Ascending aorta (tissue), 2 donors: ENCODE measurements at regions not wholly inside any gene's neighbourhood (a gene's known extent, or its start where the extent isn't known, plus 50 kb on each side); places are given as distances from the start of the nearest gene placed in this dataset.

Experiments used
- DNase-seq, 2 donors: peaks; one replicate each; pipeline ENCODE4 v3.0.0-alpha.2; 2019; ENCODE audit warnings: low spot score in 2 of 2
- H3K27ac ChIP-seq, 2 donors: fragments of 200-600 bp; sonication (generic); one replicate each; pipeline ENCODE4 v1.5.1; 2016 to 2017; ENCODE audit warnings: mild to moderate bottlenecking in 1 of 2
- H3K27me3 ChIP-seq: fragments of 200-600 bp; sonication (generic); one replicate; pipeline ENCODE4 v1.5.1; 2017
- H3K36me3 ChIP-seq, 2 donors: fragments of 200-600 bp; sonication (generic); one replicate each; pipeline ENCODE4 v1.5.1; 2016
- H3K4me1 ChIP-seq, 2 donors: fragments of 200-600 bp; sonication (generic); one replicate each; pipeline ENCODE4 v1.5.1; 2016 to 2017; ENCODE audit warnings: mild to moderate bottlenecking in 1 of 2
- H3K4me3 ChIP-seq, 2 donors: fragments of 200-600 bp; sonication (generic); one replicate each; pipeline ENCODE4 v1.5.1; 2016 to 2017; ENCODE audit warnings: mild to moderate bottlenecking in 1 of 2
- H3K9me3 ChIP-seq, 2 donors: fragments of 200-600 bp; sonication (generic); one replicate each; pipeline ENCODE4 v1.5.1; 2016
- intact Hi-C: fragments of 100-400 bp; cut with DNase I; formaldehyde crosslinking; loops from one replicate; pipeline ENCODE4 v1.15.1; 2023
- TF ChIP-seq, protein P1 (sequence below), 3 experiments: fragments of 200-600 bp in 2 of 3; fragments of 450-650 bp in 1 of 3; sonication (generic) in 2 of 3; IDR thresholded peaks; one replicate each; pipeline ENCODE4 v1.5.1; 2016 to 2019; ENCODE audit warnings: antibody characterized with exemption in 3 of 3, mild to moderate bottlenecking in 1 of 3, moderate library complexity in 1 of 3

DNA sequence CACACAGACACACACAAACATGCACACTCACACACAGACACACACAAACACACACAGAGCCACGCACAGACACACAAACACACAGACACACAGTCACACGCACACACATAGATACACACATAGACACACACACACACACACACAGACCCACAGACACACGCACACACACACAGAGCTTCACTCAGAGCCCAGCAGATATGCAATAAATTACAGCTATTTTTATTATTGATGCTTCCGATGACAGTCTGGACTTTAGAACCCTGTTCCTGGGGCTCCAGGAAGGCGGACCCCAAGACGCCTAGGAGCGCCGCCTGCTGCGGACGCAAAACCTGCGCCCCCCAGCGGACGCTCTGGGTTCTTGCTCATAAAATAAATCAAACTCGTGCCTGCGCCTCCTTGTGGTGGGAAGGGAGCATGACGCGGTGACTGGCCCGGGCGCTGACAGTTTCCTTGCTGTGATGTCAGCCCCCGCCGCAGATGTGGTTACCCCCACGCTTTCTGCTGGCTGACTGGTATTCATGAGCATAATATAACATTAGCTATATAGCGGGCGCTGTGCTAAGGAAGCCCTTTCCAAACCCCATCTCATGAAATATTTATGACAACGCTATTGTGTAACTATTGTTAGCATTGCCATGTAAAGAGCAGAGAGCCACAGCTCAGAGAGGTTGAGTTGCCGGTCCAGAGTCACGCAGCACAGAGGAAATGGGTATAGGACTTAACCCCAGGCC, 64.4 kb upstream of the TM9SF2 start:
- Histone ChIP-seq H3K36me3 (no peaks in the 10 kb centered on the region), H3K9me3 (no peaks in the 10 kb centered on the region), H3K27me3 (no peaks in the 10 kb centered on the region), H3K4me3 (no peak overlapping the region), H3K4me1 (no peaks in the 10 kb centered on the region), H3K27ac (no peak overlapping the region)
- TF ChIP-seq, protein P1, sequence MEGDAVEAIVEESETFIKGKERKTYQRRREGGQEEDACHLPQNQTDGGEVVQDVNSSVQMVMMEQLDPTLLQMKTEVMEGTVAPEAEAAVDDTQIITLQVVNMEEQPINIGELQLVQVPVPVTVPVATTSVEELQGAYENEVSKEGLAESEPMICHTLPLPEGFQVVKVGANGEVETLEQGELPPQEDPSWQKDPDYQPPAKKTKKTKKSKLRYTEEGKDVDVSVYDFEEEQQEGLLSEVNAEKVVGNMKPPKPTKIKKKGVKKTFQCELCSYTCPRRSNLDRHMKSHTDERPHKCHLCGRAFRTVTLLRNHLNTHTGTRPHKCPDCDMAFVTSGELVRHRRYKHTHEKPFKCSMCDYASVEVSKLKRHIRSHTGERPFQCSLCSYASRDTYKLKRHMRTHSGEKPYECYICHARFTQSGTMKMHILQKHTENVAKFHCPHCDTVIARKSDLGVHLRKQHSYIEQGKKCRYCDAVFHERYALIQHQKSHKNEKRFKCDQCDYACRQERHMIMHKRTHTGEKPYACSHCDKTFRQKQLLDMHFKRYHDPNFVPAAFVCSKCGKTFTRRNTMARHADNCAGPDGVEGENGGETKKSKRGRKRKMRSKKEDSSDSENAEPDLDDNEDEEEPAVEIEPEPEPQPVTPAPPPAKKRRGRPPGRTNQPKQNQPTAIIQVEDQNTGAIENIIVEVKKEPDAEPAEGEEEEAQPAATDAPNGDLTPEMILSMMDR (IDR thresholded peaks at IDR 0.05) = peak; percentile 99 to 100 (median 99)
- intact Hi-C loops = loop anchor here (1.0 to 2.0 kb wide), 3 partner anchors 168 to 261 kb away; no protein-coding TSS in a partner anchor
- DNase-seq = peak; percentile 33 to 93

DNA sequence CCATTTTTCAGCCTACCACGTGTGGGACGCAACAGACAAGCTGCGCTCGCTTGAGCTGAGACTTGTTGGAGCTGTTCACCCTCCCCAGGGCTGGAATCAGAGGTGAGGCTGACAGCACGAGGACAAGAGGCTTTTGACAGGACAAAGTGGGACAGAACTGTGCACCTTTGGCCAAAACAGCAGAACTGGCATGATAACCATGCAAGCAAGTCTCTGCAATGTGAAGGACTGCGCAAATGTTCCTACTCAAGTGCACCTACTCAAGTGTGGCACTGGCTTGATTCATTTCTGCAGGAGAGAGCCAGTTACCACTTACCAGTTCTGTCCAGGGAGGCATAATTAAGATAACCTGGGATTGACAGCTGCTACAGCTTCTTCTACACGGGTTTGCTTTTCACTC, 62.2 kb upstream of the TM9SF2 start:
- Histone ChIP-seq H3K4me1 (no peaks in the 10 kb centered on the region), H3K9me3 (no peaks in the 10 kb centered on the region), H3K27ac (no peak overlapping the region), H3K36me3 (no peaks in the 10 kb centered on the region), H3K4me3 (no peak overlapping the region), H3K27me3 (no peaks in the 10 kb centered on the region)
- intact Hi-C loops = no loop called here
- DNase-seq = no peak
- TF ChIP-seq, protein P1 (IDR thresholded peaks at IDR 0.05) = no peak

DNA sequence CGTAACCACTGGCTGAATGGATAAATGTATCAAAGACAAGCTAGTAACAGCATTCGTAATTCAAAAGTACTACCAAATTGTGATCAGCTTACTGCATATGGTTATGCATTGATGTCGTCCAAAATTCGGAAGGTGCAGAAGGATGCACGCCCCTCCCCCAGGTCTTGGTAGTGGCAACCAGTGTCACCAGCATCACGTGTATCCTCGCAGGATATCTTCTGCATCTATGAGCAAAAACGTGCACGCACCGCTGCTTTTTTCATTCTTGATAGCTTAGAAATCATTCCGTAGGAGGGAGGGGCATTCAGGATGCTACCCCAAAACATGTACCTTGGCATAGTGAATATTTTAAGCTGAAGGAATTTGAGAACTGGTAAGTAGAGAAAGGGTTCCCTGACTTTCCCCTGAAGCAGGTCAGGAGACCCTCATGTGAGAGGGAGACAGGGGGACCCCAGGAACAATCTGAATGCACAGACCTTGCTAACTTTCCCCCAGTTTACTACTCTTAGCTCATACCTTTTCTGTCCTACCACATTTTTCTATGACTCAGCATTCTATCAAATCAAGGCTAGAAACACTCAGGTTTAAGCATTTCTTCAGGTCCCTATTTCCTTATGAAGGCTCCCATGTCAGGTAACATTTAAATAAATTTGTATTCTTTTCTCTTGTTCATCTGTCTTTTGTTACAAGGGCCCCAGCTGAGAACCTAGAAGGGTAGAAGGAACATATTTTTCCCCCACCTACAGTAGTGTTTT, 61.2 kb upstream of the TM9SF2 start:
- Histone ChIP-seq H3K27me3 (no peaks in the 10 kb centered on the region), H3K27ac (no peak overlapping the region), H3K36me3 (no peaks in the 10 kb centered on the region), H3K9me3 (no peaks in the 10 kb centered on the region), H3K4me3 (no peak overlapping the region), H3K4me1 (no peaks in the 10 kb centered on the region)
- no peak for DNase-seq
- intact Hi-C loops = no loop called here
- TF ChIP-seq, protein P1 (IDR thresholded peaks at IDR 0.05) = no peak

DNA sequence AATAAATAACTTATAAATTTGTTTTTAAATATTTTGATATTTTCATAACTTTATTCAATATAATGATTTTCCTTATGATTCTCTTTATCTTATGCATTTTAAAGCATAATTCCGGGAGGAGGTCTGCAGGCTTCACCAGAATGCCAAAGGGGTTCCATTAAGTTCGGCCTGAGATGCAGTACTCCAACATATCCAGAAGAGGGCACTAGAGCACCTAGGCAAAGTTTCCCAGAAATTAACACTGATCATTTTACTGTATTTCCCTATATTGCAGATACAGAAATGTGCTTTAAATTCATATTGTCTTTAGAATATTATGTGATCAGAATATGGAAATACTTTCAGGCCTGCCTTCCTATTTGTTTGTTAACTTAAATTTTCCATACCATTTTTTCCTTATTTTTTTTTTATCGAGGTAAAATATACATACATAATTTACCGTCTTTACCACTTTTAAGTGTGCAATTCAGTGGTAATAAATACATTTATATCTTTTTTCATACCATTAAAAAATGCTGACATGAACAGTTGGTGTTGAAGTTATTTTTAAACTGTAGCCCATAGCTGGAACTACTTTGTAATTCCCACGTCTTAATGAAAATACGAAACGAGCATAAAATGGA, 58.9 kb upstream of the TM9SF2 start:
- TF ChIP-seq, protein P1 (IDR thresholded peaks at IDR 0.05) = peak; percentile 73 to 93 (median 79)
- intact Hi-C loops = loop anchor here (1.0 kb wide), 1 partner anchor 63 kb away; no protein-coding TSS in a partner anchor
- DNase-seq = no peak

DNA sequence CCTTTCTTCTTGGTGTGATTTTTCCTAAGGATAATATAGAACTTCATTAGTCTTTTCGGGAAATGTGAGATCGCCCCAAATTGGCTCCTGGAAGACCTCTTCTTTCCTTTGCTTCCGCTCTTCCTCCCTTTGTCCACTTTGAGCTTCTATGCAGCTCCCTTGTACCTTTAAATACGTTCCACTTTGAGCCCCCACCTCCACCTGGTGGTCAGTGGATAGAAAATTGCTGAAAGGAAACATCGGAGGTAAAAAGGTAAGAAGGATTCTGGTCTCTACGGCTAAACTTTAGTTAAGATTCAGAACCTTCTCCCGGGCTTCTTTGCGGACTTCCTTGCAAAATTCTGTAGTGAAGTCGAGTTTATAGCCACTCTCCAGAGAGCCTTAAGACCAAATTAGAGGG, 55.0 kb upstream of the TM9SF2 start:
- H3K9me3 ChIP-seq = no peaks in the 10 kb centered on the region
- H3K27me3 ChIP-seq = no peaks in the 10 kb centered on the region
- no peaks in the 10 kb centered on the region for H3K36me3 ChIP-seq
- no peak overlapping the region for H3K4me3 ChIP-seq
- H3K27ac ChIP-seq = no peak overlapping the region
- no peaks in the 10 kb centered on the region for H3K4me1 ChIP-seq
- TF ChIP-seq, protein P1 (IDR thresholded peaks at IDR 0.05) = no peak
- DNase-seq = no peak
- intact Hi-C loops = no loop called here

More for the DNA sequence above, 58.9 kb upstream of the TM9SF2 start:
- no peaks in the 10 kb centered on the region for H3K4me1 ChIP-seq
- H3K27me3 ChIP-seq = no peaks in the 10 kb centered on the region
- H3K9me3 ChIP-seq = no peaks in the 10 kb centered on the region
- no peak overlapping the region for H3K4me3 ChIP-seq
- no peaks in the 10 kb centered on the region for H3K36me3 ChIP-seq
- H3K27ac ChIP-seq = no peak overlapping the region
